ENCODE measurements at regions not wholly inside any gene's neighbourhood (a gene's known extent, or its start where the extent isn't known, plus 50 kb on each side); places are given as distances from the start of the nearest gene placed in this dataset.
"Not testable (repeated sequence)": the region's sequence is repeated elsewhere in the genome, so short reads cannot be mapped to it uniquely, and the experiment has no call there.

DNA sequence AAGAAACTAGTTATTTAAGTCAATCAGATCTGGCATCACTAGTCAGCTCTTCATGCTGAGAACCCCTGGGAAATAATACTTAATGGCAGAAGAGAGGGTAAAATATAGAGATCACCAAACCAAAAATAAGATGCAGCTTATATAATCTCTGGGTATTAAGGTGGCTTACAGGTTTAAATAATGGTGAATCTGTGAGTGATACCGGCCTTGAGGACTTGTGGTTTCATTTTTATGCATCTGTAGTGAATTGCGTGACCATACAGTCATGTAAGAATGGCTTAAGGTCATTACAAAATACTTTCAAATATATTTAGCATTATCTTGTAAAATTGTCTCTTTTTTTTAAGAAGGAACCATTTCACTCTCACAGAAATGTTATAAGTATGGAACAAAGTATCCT is 1192.2 kb downstream of the RPIA start:
- not testable (repeated sequence) for DNase-seq

DNA sequence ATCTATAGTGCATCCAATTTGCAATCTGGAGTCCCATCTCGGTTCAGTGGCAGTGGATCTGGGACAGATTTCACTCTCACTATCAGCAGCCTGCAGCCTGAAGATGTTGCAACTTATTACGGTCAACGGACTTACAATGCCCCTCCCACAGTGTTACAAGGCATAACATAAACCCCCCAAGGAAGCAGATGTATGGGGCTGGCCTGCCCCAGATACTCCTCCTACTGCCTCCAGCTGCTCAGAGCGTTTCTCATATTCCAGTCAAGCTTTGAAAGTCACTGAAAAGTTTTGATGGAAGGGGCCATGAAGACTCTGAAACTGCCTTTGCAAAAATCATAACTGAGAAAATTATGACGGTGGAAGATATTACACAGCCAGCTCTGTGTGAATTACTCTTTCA is 1193.6 kb downstream of the RPIA start:
- H3K4me3 ChIP-seq (ENCODE audit: low read length); H3K36me3 ChIP-seq (ENCODE audit: control insufficient read depth, insufficient read depth, low read length); H3K4me1 ChIP-seq (ENCODE audit: control insufficient read depth, insufficient read depth, low read length); H3K9me3 ChIP-seq (ENCODE audit: control insufficient read depth, low read length); H3K4me1 Mint-ChIP-seq; H3K4me3 Mint-ChIP-seq; DNase-seq; H3K27me3 ChIP-seq (ENCODE audit: control insufficient read depth, insufficient read depth, low read length, poor library complexity, severe bottlenecking); H3K36me3 Mint-ChIP-seq (ENCODE audit: low read depth); H3K27ac Mint-ChIP-seq; H3K9ac ChIP-seq (ENCODE audit: extremely low read depth, low read length, poor library complexity, severe bottlenecking); H3K27ac ChIP-seq (ENCODE audit: low read depth, low read length); H3K9me3 Mint-ChIP-seq; H3K27me3 Mint-ChIP-seq (ENCODE audit: insufficient read depth): not testable (repeated sequence)
- no CpG with 5 or more reads among the region's 5 CpGs for WGBS, 2 experiments (ENCODE audit: insufficient coverage in 1 of 2, insufficient read length in 1 of 2)

More for the DNA sequence above, 1192.2 kb downstream of the RPIA start:
- H3K36me3 ChIP-seq (ENCODE audit: control insufficient read depth, insufficient read depth, low read length); H3K27ac Mint-ChIP-seq; H3K9ac ChIP-seq (ENCODE audit: extremely low read depth, low read length, poor library complexity, severe bottlenecking); H3K36me3 Mint-ChIP-seq (ENCODE audit: low read depth); H3K4me3 ChIP-seq (ENCODE audit: low read length); H3K4me3 Mint-ChIP-seq; H3K4me1 Mint-ChIP-seq; H3K4me1 ChIP-seq (ENCODE audit: control insufficient read depth, insufficient read depth, low read length); H3K27ac ChIP-seq (ENCODE audit: low read depth, low read length); H3K27me3 Mint-ChIP-seq (ENCODE audit: insufficient read depth); H3K27me3 ChIP-seq (ENCODE audit: control insufficient read depth, insufficient read depth, low read length, poor library complexity, severe bottlenecking); H3K9me3 ChIP-seq (ENCODE audit: control insufficient read depth, low read length): not testable (repeated sequence)
- no CpG with 5 or more reads among the region's 2 CpGs for WGBS, 2 experiments (ENCODE audit: insufficient coverage in 1 of 2, insufficient read length in 1 of 2)
- peaks cover 10% of the 10 kb centered on the region for H3K9me3 Mint-ChIP-seq

DNA sequence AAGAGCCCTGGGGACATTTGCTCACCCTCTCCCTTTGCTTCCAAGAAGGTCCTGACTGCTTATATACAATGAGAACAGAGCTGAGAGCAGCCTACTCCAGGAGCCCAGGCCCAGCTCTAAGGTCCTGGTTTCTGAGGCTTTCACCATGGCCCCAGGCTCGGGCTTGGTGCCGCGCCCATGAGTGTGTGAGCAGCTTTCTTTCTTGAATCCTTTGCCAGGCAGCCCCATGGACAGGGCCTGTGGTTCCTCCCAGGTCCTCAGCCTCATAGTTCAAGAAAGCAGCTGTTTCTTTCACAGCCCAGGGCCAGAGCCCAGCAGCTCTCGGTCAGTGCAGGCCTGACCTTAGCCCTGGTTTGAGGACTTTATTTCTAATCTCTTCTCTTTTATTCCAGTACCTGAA is 1197.2 kb downstream of the RPIA start:
- not testable (repeated sequence) for H3K36me3 Mint-ChIP-seq (ENCODE audit: low read depth); H3K4me3 Mint-ChIP-seq; H3K9me3 Mint-ChIP-seq; H3K4me1 ChIP-seq (ENCODE audit: control insufficient read depth, insufficient read depth, low read length); H3K27ac ChIP-seq (ENCODE audit: low read depth, low read length); H3K4me1 Mint-ChIP-seq; H3K4me3 ChIP-seq (ENCODE audit: low read length); H3K9me3 ChIP-seq (ENCODE audit: control insufficient read depth, low read length); H3K27ac Mint-ChIP-seq; DNase-seq; H3K27me3 ChIP-seq (ENCODE audit: control insufficient read depth, insufficient read depth, low read length, poor library complexity, severe bottlenecking); H3K9ac ChIP-seq (ENCODE audit: extremely low read depth, low read length, poor library complexity, severe bottlenecking); H3K27me3 Mint-ChIP-seq (ENCODE audit: insufficient read depth); H3K36me3 ChIP-seq (ENCODE audit: control insufficient read depth, insufficient read depth, low read length)
- WGBS, 2 experiments (ENCODE audit: insufficient coverage in 1 of 2, insufficient read length in 1 of 2): no CpG with 5 or more reads among the region's 4 CpGs

DNA sequence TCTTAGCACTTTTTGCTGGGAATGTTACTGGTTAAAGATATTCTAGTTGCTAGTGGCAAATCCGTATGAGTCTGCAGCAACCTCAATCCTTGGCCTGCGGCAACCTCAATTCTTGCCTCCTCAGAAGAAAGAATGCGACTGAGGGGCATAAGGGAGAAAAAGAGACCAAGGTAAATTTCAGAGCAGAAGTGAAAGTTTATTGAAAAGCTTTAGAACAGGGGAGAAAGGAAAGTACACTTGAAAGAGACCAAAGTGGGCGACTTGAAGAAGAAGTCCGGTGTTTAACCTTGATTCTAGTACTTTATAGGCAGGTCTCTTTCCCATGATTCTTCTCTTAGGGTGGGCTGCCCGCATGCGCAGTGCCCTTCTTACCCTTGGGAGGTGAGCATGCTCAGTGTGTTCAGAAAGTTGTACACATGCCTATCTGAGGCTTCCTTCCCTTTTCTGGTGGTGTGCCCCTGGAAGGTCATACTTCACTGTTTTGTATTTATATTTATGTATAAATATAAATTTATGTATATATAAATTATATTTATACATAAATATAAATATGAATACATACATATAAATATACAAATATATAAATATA is 1198.8 kb downstream of the RPIA start:
- not testable (repeated sequence) for H3K36me3 Mint-ChIP-seq (ENCODE audit: low read depth); H3K9me3 ChIP-seq (ENCODE audit: control insufficient read depth, low read length); H3K4me3 ChIP-seq (ENCODE audit: low read length); H3K36me3 ChIP-seq (ENCODE audit: control insufficient read depth, insufficient read depth, low read length); H3K9me3 Mint-ChIP-seq; H3K4me1 Mint-ChIP-seq; H3K9ac ChIP-seq (ENCODE audit: extremely low read depth, low read length, poor library complexity, severe bottlenecking); H3K27me3 ChIP-seq (ENCODE audit: control insufficient read depth, insufficient read depth, low read length, poor library complexity, severe bottlenecking); H3K4me1 ChIP-seq (ENCODE audit: control insufficient read depth, insufficient read depth, low read length); H3K4me3 Mint-ChIP-seq; H3K27me3 Mint-ChIP-seq (ENCODE audit: insufficient read depth); H3K27ac ChIP-seq (ENCODE audit: low read depth, low read length); DNase-seq; H3K27ac Mint-ChIP-seq
- no CpG with 5 or more reads among the region's 7 CpGs for WGBS, 2 experiments (ENCODE audit: insufficient coverage in 1 of 2, insufficient read length in 1 of 2)

DNA sequence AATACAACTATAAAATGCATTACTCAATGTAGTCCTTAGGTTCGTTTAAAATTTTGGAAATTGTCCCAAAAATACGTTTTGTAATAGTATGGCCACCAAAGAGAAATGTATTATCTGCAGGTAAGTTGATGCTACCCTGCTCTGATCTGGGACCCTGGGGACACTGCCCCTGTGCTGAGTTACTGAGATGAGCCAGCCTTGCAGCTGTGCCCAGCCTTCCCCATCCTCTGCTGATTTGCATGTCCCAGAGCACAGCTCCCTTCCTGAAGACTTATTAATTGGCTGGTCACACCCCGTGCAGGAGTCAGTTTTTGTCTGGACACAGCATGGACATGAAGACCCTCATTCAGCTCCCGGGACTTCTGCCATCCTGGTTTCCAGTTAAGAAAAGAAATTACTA is 1203.5 kb downstream of the RPIA start:
- not testable (repeated sequence) for H3K27me3 Mint-ChIP-seq (ENCODE audit: insufficient read depth); H3K36me3 Mint-ChIP-seq (ENCODE audit: low read depth); H3K4me3 Mint-ChIP-seq; H3K36me3 ChIP-seq (ENCODE audit: control insufficient read depth, insufficient read depth, low read length); H3K27ac Mint-ChIP-seq; H3K4me3 ChIP-seq (ENCODE audit: low read length); H3K9ac ChIP-seq (ENCODE audit: extremely low read depth, low read length, poor library complexity, severe bottlenecking); H3K4me1 ChIP-seq (ENCODE audit: control insufficient read depth, insufficient read depth, low read length); DNase-seq; H3K9me3 ChIP-seq (ENCODE audit: control insufficient read depth, low read length); H3K27me3 ChIP-seq (ENCODE audit: control insufficient read depth, insufficient read depth, low read length, poor library complexity, severe bottlenecking); H3K9me3 Mint-ChIP-seq; H3K27ac ChIP-seq (ENCODE audit: low read depth, low read length); H3K4me1 Mint-ChIP-seq
- no CpG with 5 or more reads among the region's 4 CpGs for WGBS, 2 experiments (ENCODE audit: insufficient coverage in 1 of 2, insufficient read length in 1 of 2)

DNA sequence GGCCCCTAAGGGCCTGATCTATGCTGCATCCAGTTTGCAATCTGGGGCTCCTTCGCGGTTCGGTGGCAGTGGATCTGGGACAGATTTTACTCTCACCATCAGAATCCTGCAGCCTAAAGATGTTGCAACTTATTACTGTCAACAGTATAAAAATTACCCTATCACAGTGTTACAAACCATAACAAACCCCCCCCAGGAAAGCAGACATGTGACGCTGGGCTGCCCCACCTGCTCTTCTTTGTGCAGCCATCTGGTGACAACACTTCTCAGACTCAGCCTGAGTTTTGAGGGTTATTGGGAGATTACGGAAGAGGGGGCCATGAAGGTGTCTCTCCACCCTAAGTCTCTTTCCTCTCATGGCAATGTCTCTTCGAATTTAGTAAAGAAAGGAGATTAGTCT is 1204.2 kb downstream of the RPIA start:
- H3K4me1 Mint-ChIP-seq, H3K27ac Mint-ChIP-seq: not testable (repeated sequence)

DNA sequence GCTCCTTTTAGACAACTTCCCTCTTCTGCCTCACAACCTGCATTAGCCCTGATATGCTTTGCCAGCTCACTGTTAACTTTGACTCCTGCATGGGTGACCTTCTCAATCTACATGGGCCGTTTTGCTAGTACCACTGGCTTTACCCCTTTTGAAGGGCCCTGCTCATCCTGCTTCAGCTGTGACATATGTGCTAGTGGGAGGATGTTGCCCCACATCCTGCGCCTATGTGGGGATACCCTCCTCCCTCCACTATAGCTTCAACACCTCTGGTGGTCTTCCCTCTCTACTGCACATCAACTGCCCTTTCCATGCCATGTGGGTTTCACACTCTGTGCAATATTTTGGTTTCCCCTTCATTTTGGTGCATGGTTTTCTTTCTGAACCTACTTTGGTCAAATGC is 1235.5 kb downstream of the RPIA start:
- H3K4me1 Mint-ChIP-seq; DNase-seq; H3K27me3 ChIP-seq (ENCODE audit: control insufficient read depth, insufficient read depth, low read length, poor library complexity, severe bottlenecking); H3K4me3 ChIP-seq (ENCODE audit: low read length); H3K4me1 ChIP-seq (ENCODE audit: control insufficient read depth, insufficient read depth, low read length); H3K27me3 Mint-ChIP-seq (ENCODE audit: insufficient read depth); H3K4me3 Mint-ChIP-seq; H3K9ac ChIP-seq (ENCODE audit: extremely low read depth, low read length, poor library complexity, severe bottlenecking); H3K36me3 ChIP-seq (ENCODE audit: control insufficient read depth, insufficient read depth, low read length); H3K27ac ChIP-seq (ENCODE audit: low read depth, low read length); H3K27ac Mint-ChIP-seq; H3K9me3 ChIP-seq (ENCODE audit: control insufficient read depth, low read length); H3K9me3 Mint-ChIP-seq; H3K36me3 Mint-ChIP-seq (ENCODE audit: low read depth): not testable (repeated sequence)
- WGBS, 2 experiments (ENCODE audit: insufficient coverage in 1 of 2, insufficient read length in 1 of 2): 50% methylated on average over 1 of the region's 2 CpGs; no CpG with 5 or more reads in 1 of the 2 experiments

More for the DNA sequence above, 1204.2 kb downstream of the RPIA start:
- H3K9me3 ChIP-seq (ENCODE audit: control insufficient read depth, low read length); H3K9ac ChIP-seq (ENCODE audit: extremely low read depth, low read length, poor library complexity, severe bottlenecking); H3K36me3 Mint-ChIP-seq (ENCODE audit: low read depth); H3K4me3 ChIP-seq (ENCODE audit: low read length); H3K4me3 Mint-ChIP-seq; H3K27me3 Mint-ChIP-seq (ENCODE audit: insufficient read depth); H3K27ac ChIP-seq (ENCODE audit: low read depth, low read length); H3K4me1 ChIP-seq (ENCODE audit: control insufficient read depth, insufficient read depth, low read length); H3K36me3 ChIP-seq (ENCODE audit: control insufficient read depth, insufficient read depth, low read length); H3K9me3 Mint-ChIP-seq; H3K27me3 ChIP-seq (ENCODE audit: control insufficient read depth, insufficient read depth, low read length, poor library complexity, severe bottlenecking); DNase-seq: not testable (repeated sequence)
- no CpG with 5 or more reads among the region's 6 CpGs for WGBS, 2 experiments (ENCODE audit: insufficient coverage in 1 of 2, insufficient read length in 1 of 2)
